ENCODE measurements at regions not wholly inside any gene's neighbourhood (a gene's known extent, or its start where the extent isn't known, plus 50 kb on each side); places are given as distances from the start of the nearest gene placed in this dataset. TPM values are rescaled to one million over a fixed set of nuclear protein-coding genes. Genes with fewer than 3 reads are reported as not detected.
"Not testable (repeated sequence)": the region's sequence is repeated elsewhere in the genome, so short reads cannot be mapped to it uniquely, and the experiment has no call there.

GRCh38 chr5:86566030-86566429, 51.7 kb upstream of the COX7C start:
- H3K79me1 ChIP-seq (ENCODE audit: low read depth, low read length); H2AFZ ChIP-seq (ENCODE audit: low read length); H3K4ac ChIP-seq (ENCODE audit: low read length); H3K18ac ChIP-seq (ENCODE audit: low read length); H3K4me2 ChIP-seq (ENCODE audit: insufficient read depth, low read length, poor library complexity, severe bottlenecking); H3K9ac ChIP-seq (ENCODE audit: low read depth, low read length, poor library complexity); H2BK15ac ChIP-seq (ENCODE audit: low read length); H3K14ac ChIP-seq (ENCODE audit: low read length); H3K9me3 ChIP-seq (replicated peaks in 1 of 2; ENCODE audit: control insufficient read depth in 2 of 2, insufficient read depth in 1 of 2, low read depth in 1 of 2, low read length in 2 of 2); H4K91ac ChIP-seq (ENCODE audit: low read depth, low read length, poor library complexity); H3K27me3 ChIP-seq (ENCODE audit: control insufficient read depth in 3 of 3, insufficient read depth in 3 of 3, low read depth in 1 of 3, low read length in 3 of 3); H3K4me3 ChIP-seq (ENCODE audit: low read length in 2 of 2); H3K27ac ChIP-seq (replicated peaks; ENCODE audit: low read length); H2BK5ac ChIP-seq (ENCODE audit: low read length); H2AK5ac ChIP-seq (ENCODE audit: low read depth, low read length); DNase-seq (ENCODE audit: low spot score); H2BK12ac ChIP-seq (ENCODE audit: low read length); H3K4me1 ChIP-seq (ENCODE audit: control insufficient read depth in 2 of 2, insufficient read depth in 1 of 2, low read depth in 1 of 2, low read length in 2 of 2); H4K8ac ChIP-seq (ENCODE audit: low read depth, low read length); H3K23ac ChIP-seq (ENCODE audit: low read depth, low read length, poor library complexity); H2BK120ac ChIP-seq (ENCODE audit: low read depth, low read length); H3K36me3 ChIP-seq (replicated peaks in 1 of 2; ENCODE audit: control insufficient read depth in 2 of 2, insufficient read depth in 2 of 2, low read length in 2 of 2): not testable (repeated sequence)
- no CpG with 5 or more reads among the region's 3 CpGs for WGBS, 2 donors (ENCODE audit: extremely low coverage in 2 of 2, insufficient read length in 2 of 2, insufficient replicate concordance in 1 of 2)

Small RNAs in the stretch of these regions (small RNA-seq; reads per million reads assigned to genes)
- not detected for gene RBBP4P6 (ENCODE audit: insufficient read depth)

All from neuronal stem cell (in vitro differentiated cells).